ENCODE measurements at regions not wholly inside any gene's neighbourhood (a gene's known extent, or its start where the extent isn't known, plus 50 kb on each side); places are given as distances from the start of the nearest gene placed in this dataset.
"Not testable (repeated sequence)": the region's sequence is repeated elsewhere in the genome, so short reads cannot be mapped to it uniquely, and the experiment has no call there.

DNA sequence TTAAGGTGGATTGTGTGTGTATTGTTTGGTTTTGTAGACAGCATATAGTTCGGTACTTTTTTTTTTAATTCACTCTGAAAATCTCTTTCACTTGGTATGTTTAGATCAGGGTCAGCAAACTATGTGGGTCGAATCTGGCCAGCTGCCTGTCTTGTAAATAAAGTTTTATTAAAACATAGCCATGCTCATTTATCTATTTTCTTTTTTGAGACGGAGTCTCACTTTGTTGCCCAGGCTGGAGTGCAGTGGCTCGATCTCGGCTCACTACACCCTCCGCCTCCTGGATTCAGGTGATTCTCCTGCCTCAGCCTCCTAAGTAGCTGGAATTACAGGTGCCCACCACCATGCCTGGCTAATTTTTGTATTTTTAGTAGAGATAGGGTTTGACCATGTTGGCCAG lies 72.4 kb upstream of the EZR start:
- TF ChIP-seq EZH2 (IDR thresholded peaks at IDR 0.05; ENCODE audit: low read length); CTCF (optimal IDR thresholded peaks at IDR 0.05 in 1 of 3, IDR thresholded peaks at IDR 0.05 in 1 of 3, conservative IDR thresholded peaks at IDR 0.05 in 1 of 3; ENCODE audit: extremely low read depth in 1 of 3, insufficient read depth in 2 of 3, low read length in 3 of 3): not testable (repeated sequence)
